ENCODE measurements at regions not wholly inside any gene's neighbourhood (a gene's known extent, or its start where the extent isn't known, plus 50 kb on each side); places are given as distances from the start of the nearest gene placed in this dataset.

- H2BK120ac ChIP-seq (ENCODE audit: low read depth, low read length) = no peak overlapping the region
- H3K27me3 ChIP-seq (ENCODE audit: insufficient read depth, low read length, poor library complexity) = no peaks in the 10 kb centered on the region
- DNase-seq = peak; percentile 26
- no peak overlapping the region for H3K27ac ChIP-seq (ENCODE audit: low read depth, low read length)
- H3K23ac ChIP-seq (ENCODE audit: low read length) = no peak overlapping the region
- no peak overlapping the region for H3K4ac ChIP-seq (ENCODE audit: low read depth, low read length)
- no peak overlapping the region for H4K8ac ChIP-seq (ENCODE audit: low read depth, low read length)
- H3K9ac ChIP-seq (ENCODE audit: low read length) = no peak overlapping the region
- no peak overlapping the region for H4K5ac ChIP-seq (ENCODE audit: low read length)
- H3K36me3 ChIP-seq (ENCODE audit: control insufficient read depth, insufficient read depth, low read length) = no peaks in the 10 kb centered on the region
- H2AK5ac ChIP-seq (ENCODE audit: low read length) = no peak overlapping the region
- H3K4me3 ChIP-seq (ENCODE audit: low read length) = no peak overlapping the region
- no peaks in the 10 kb centered on the region for H3K4me1 ChIP-seq (ENCODE audit: control insufficient read depth, low read depth, low read length)
- WGBS (ENCODE audit: extremely low coverage, insufficient coverage, low lambda C conversion rate) = no CpG with 5 or more reads among the region's 2 CpGs
- no peaks in the 10 kb centered on the region for H3K79me2 ChIP-seq (ENCODE audit: control insufficient read depth, insufficient read depth, low read length)
- H3K79me1 ChIP-seq (ENCODE audit: low read length) = no peaks in the 10 kb centered on the region
- no peak overlapping the region for H2BK15ac ChIP-seq (replicated peaks; ENCODE audit: low read depth)
- no peak overlapping the region for H3K18ac ChIP-seq (ENCODE audit: low read length)
- no peak overlapping the region for H3K56ac ChIP-seq (ENCODE audit: low read length)
- H3K4me2 ChIP-seq (ENCODE audit: low read length) = no peak overlapping the region
- no peak overlapping the region for H2BK5ac ChIP-seq (ENCODE audit: low read length)
Observed at GRCh38 chr3:30399394-30400181, 206.8 kb upstream of the TGFBR2 start.

DNA sequence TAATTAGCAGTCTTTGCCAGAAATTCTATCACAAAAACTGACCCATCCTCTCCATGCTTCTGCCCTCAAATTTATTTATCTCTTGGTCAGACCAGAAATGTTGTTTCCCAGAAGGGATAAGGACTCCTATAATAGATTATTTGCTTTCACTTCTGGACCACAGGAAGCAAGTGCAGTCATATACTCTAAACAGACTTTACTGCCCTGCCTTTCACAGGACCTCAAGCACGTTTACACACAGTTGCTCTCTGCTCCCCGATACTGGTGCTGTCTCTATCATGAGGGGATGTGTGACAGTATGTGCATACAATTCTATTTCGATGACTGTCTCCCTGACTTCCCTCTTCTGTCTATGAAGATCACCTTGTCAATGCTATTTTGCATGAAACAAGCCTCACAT is 205.5 kb upstream of the TGFBR2 start:
- no peak overlapping the region for H2AK5ac ChIP-seq (ENCODE audit: low read length)
- H3K4ac ChIP-seq (ENCODE audit: low read depth, low read length) = no peak overlapping the region
- H2BK15ac ChIP-seq (replicated peaks; ENCODE audit: low read depth) = no peak overlapping the region
- H3K23ac ChIP-seq (ENCODE audit: low read length) = no peak overlapping the region
- no peak overlapping the region for H4K5ac ChIP-seq (ENCODE audit: low read length)
- H2BK120ac ChIP-seq (ENCODE audit: low read depth, low read length) = no peak overlapping the region
- H3K4me1 ChIP-seq (ENCODE audit: control insufficient read depth, low read depth, low read length) = no peaks in the 10 kb centered on the region
- H2BK5ac ChIP-seq (ENCODE audit: low read length) = no peak overlapping the region
- H3K79me1 ChIP-seq (ENCODE audit: low read length) = no peaks in the 10 kb centered on the region
- WGBS (ENCODE audit: extremely low coverage, insufficient coverage, low lambda C conversion rate) = no CpG with 5 or more reads among the region's 3 CpGs
- H3K4me2 ChIP-seq (ENCODE audit: low read length) = no peak overlapping the region
- no peaks in the 10 kb centered on the region for H3K27me3 ChIP-seq (ENCODE audit: insufficient read depth, low read length, poor library complexity)
- no peak overlapping the region for H3K18ac ChIP-seq (ENCODE audit: low read length)
- H3K56ac ChIP-seq (ENCODE audit: low read length) = no peak overlapping the region
- no peaks in the 10 kb centered on the region for H3K79me2 ChIP-seq (ENCODE audit: control insufficient read depth, insufficient read depth, low read length)
- H3K27ac ChIP-seq (ENCODE audit: low read depth, low read length) = no peak overlapping the region
- no peak overlapping the region for H3K9ac ChIP-seq (ENCODE audit: low read length)
- no peaks in the 10 kb centered on the region for H3K36me3 ChIP-seq (ENCODE audit: control insufficient read depth, insufficient read depth, low read length)
- H3K4me3 ChIP-seq (ENCODE audit: low read length) = no peak overlapping the region
- H4K8ac ChIP-seq (ENCODE audit: low read depth, low read length) = no peak overlapping the region
- DNase-seq = no peak

DNA sequence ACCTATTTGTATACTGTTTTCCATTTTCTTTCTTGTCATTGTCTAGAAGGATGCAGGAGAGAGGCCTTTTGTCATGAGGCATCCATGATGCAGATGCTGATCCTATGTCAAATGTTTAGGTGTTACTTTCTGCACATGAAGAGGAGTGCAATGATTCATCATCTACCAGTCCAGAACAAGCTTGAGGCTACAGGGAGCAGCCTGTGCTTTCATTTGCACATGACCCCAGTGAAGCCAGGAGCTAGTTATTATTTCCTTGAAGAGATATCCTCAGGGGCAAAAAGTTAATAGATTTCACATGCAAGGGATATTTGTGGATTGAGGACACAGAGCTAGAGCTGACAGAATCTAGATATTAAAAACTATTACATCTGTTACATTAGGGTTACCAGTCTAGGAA is 204.4 kb upstream of the TGFBR2 start:
- no peaks in the 10 kb centered on the region for H3K27me3 ChIP-seq (ENCODE audit: insufficient read depth, low read length, poor library complexity)
- H4K5ac ChIP-seq (ENCODE audit: low read length) = no peak overlapping the region
- H3K36me3 ChIP-seq (ENCODE audit: control insufficient read depth, insufficient read depth, low read length) = no peaks in the 10 kb centered on the region
- no peak overlapping the region for H2AK5ac ChIP-seq (ENCODE audit: low read length)
- no peak overlapping the region for H3K4me2 ChIP-seq (ENCODE audit: low read length)
- no peaks in the 10 kb centered on the region for H3K79me1 ChIP-seq (ENCODE audit: low read length)
- no peaks in the 10 kb centered on the region for H3K79me2 ChIP-seq (ENCODE audit: control insufficient read depth, insufficient read depth, low read length)
- H4K8ac ChIP-seq (ENCODE audit: low read depth, low read length) = no peak overlapping the region
- H2BK5ac ChIP-seq (ENCODE audit: low read length) = no peak overlapping the region
- no peak overlapping the region for H3K4me3 ChIP-seq (ENCODE audit: low read length)
- no peak for DNase-seq
- H3K18ac ChIP-seq (ENCODE audit: low read length) = no peak overlapping the region
- H3K4me1 ChIP-seq (ENCODE audit: control insufficient read depth, low read depth, low read length) = no peaks in the 10 kb centered on the region
- no peak overlapping the region for H3K23ac ChIP-seq (ENCODE audit: low read length)
- H3K4ac ChIP-seq (ENCODE audit: low read depth, low read length) = no peak overlapping the region
- no peak overlapping the region for H3K56ac ChIP-seq (ENCODE audit: low read length)
- no peak overlapping the region for H2BK120ac ChIP-seq (ENCODE audit: low read depth, low read length)
- H2BK15ac ChIP-seq (replicated peaks; ENCODE audit: low read depth) = no peak overlapping the region
- no peak overlapping the region for H3K27ac ChIP-seq (ENCODE audit: low read depth, low read length)
- H3K9ac ChIP-seq (ENCODE audit: low read length) = no peak overlapping the region

- Histone ChIP-seq H3K23ac (ENCODE audit: low read length) (no peak overlapping the region), H3K4me2 (ENCODE audit: low read length) (no peak overlapping the region), H3K9ac (ENCODE audit: low read length) (no peak overlapping the region), H2AK5ac (ENCODE audit: low read length) (no peak overlapping the region), H3K79me1 (ENCODE audit: low read length) (no peaks in the 10 kb centered on the region), H3K79me2 (ENCODE audit: control insufficient read depth, insufficient read depth, low read length) (no peaks in the 10 kb centered on the region), H3K27me3 (ENCODE audit: insufficient read depth, low read length, poor library complexity) (no peaks in the 10 kb centered on the region), H3K4me3 (ENCODE audit: low read length) (no peak overlapping the region), H3K4ac (ENCODE audit: low read depth, low read length) (no peak overlapping the region), H3K27ac (ENCODE audit: low read depth, low read length) (no peak overlapping the region), H4K8ac (ENCODE audit: low read depth, low read length) (no peak overlapping the region), H3K56ac (ENCODE audit: low read length) (no peak overlapping the region), H2BK5ac (ENCODE audit: low read length) (no peak overlapping the region), H3K4me1 (ENCODE audit: control insufficient read depth, low read depth, low read length) (no peaks in the 10 kb centered on the region), H3K18ac (ENCODE audit: low read length) (no peak overlapping the region), H3K36me3 (ENCODE audit: control insufficient read depth, insufficient read depth, low read length) (no peaks in the 10 kb centered on the region), H2BK15ac (replicated peaks; ENCODE audit: low read depth) (no peak overlapping the region), H4K5ac (ENCODE audit: low read length) (no peak overlapping the region), H2BK120ac (ENCODE audit: low read depth, low read length) (no peak overlapping the region)
- WGBS (ENCODE audit: extremely low coverage, insufficient coverage, low lambda C conversion rate) = no CpG with 5 or more reads among the region's 2 CpGs
- DNase-seq = no peak
Observed at GRCh38 chr3:30407651-30408050, 198.8 kb upstream of the TGFBR2 start.

DNA sequence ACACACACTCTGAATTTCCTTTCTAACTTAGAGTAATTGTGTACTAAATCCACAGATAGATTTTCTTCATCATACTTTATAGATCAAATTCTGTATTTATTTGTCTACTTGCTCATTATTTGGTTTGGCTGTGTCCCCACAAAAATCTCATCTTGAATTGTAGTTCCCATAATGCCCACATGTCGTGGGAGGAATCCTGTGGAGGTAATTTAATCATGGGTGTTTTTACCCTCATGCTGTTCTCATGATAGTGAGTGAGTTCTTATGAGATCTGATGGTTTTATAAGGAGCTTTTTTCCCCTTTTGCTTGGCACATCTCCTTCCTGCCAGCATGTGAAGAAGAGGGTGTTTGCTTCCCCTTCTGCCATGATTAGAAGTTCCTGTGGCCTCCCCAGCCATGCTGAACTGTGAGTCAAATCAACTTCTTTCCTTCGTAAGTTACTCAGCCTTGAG is 198.3 kb upstream of the TGFBR2 start:
- DNase-seq = no peak
- H3K4me2 ChIP-seq (ENCODE audit: low read length) = no peak overlapping the region

DNA sequence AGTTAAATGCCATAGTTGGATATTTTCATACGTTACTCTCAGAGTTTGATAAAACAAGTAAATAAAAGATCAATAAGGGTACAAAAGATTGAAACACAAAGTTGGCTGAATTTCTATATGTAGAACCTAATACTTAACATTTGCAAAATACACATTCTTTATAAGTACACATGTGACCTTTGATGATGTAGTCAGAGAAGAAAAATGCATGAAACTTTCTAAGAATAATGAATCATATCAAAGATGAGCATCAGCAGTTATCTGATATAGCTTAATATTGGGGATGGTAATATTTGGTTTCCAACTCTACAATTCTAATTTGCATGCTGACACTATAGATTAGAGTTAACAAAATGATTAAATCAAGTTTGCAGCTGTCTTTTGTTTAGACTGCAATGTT is 188.0 kb upstream of the TGFBR2 start:
- H2BK15ac ChIP-seq (replicated peaks; ENCODE audit: low read depth) = no peak overlapping the region
- H3K18ac ChIP-seq (ENCODE audit: low read length) = no peak overlapping the region
- H3K23ac ChIP-seq (ENCODE audit: low read length) = no peak overlapping the region
- no peak overlapping the region for H3K4ac ChIP-seq (ENCODE audit: low read depth, low read length)
- no peak overlapping the region for H3K9ac ChIP-seq (ENCODE audit: low read length)
- H3K36me3 ChIP-seq (ENCODE audit: control insufficient read depth, insufficient read depth, low read length) = no peaks in the 10 kb centered on the region
- no peak overlapping the region for H3K56ac ChIP-seq (ENCODE audit: low read length)
- no peak for DNase-seq
- no peak overlapping the region for H3K4me2 ChIP-seq (ENCODE audit: low read length)
- no peaks in the 10 kb centered on the region for H3K4me1 ChIP-seq (ENCODE audit: control insufficient read depth, low read depth, low read length)
- WGBS (ENCODE audit: extremely low coverage, insufficient coverage, low lambda C conversion rate) = no CpG with 5 or more reads among the region's 1 CpG
- H2AK5ac ChIP-seq (ENCODE audit: low read length) = no peak overlapping the region
- H3K27ac ChIP-seq (ENCODE audit: low read depth, low read length) = no peak overlapping the region
- H2BK120ac ChIP-seq (ENCODE audit: low read depth, low read length) = no peak overlapping the region
- H2BK5ac ChIP-seq (ENCODE audit: low read length) = no peak overlapping the region
- H3K79me2 ChIP-seq (ENCODE audit: control insufficient read depth, insufficient read depth, low read length) = no peaks in the 10 kb centered on the region
- no peaks in the 10 kb centered on the region for H3K79me1 ChIP-seq (ENCODE audit: low read length)
- H4K5ac ChIP-seq (ENCODE audit: low read length) = no peak overlapping the region
- no peaks in the 10 kb centered on the region for H3K27me3 ChIP-seq (ENCODE audit: insufficient read depth, low read length, poor library complexity)
- no peak overlapping the region for H4K8ac ChIP-seq (ENCODE audit: low read depth, low read length)
- no peak overlapping the region for H3K4me3 ChIP-seq (ENCODE audit: low read length)

More for the DNA sequence above, 198.3 kb upstream of the TGFBR2 start:
- H3K79me2 ChIP-seq (ENCODE audit: control insufficient read depth, insufficient read depth, low read length) = no peaks in the 10 kb centered on the region
- H3K4ac ChIP-seq (ENCODE audit: low read depth, low read length) = no peak overlapping the region
- H3K23ac ChIP-seq (ENCODE audit: low read length) = no peak overlapping the region
- H3K18ac ChIP-seq (ENCODE audit: low read length) = no peak overlapping the region
- no CpG with 5 or more reads among the region's 2 CpGs for WGBS (ENCODE audit: extremely low coverage, insufficient coverage, low lambda C conversion rate)
- H4K5ac ChIP-seq (ENCODE audit: low read length) = no peak overlapping the region
- H4K8ac ChIP-seq (ENCODE audit: low read depth, low read length) = no peak overlapping the region
- H2BK5ac ChIP-seq (ENCODE audit: low read length) = no peak overlapping the region
- no peak overlapping the region for H2BK120ac ChIP-seq (ENCODE audit: low read depth, low read length)
- H3K56ac ChIP-seq (ENCODE audit: low read length) = no peak overlapping the region
- no peak overlapping the region for H2BK15ac ChIP-seq (replicated peaks; ENCODE audit: low read depth)
- no peak overlapping the region for H3K9ac ChIP-seq (ENCODE audit: low read length)
- H3K4me1 ChIP-seq (ENCODE audit: control insufficient read depth, low read depth, low read length) = no peaks in the 10 kb centered on the region
- no peaks in the 10 kb centered on the region for H3K79me1 ChIP-seq (ENCODE audit: low read length)
- no peak overlapping the region for H3K4me3 ChIP-seq (ENCODE audit: low read length)
- no peak overlapping the region for H2AK5ac ChIP-seq (ENCODE audit: low read length)
- no peaks in the 10 kb centered on the region for H3K27me3 ChIP-seq (ENCODE audit: insufficient read depth, low read length, poor library complexity)
- H3K27ac ChIP-seq (ENCODE audit: low read depth, low read length) = no peak overlapping the region
- H3K36me3 ChIP-seq (ENCODE audit: control insufficient read depth, insufficient read depth, low read length) = no peaks in the 10 kb centered on the region

All from mesendoderm (in vitro differentiated cells).